ENCODE measurements at regions not wholly inside any gene's neighbourhood (a gene's known extent, or its start where the extent isn't known, plus 50 kb on each side); places are given as distances from the start of the nearest gene placed in this dataset.
"Not testable (repeated sequence)": the region's sequence is repeated elsewhere in the genome, so short reads cannot be mapped to it uniquely, and the experiment has no call there.

DNA sequence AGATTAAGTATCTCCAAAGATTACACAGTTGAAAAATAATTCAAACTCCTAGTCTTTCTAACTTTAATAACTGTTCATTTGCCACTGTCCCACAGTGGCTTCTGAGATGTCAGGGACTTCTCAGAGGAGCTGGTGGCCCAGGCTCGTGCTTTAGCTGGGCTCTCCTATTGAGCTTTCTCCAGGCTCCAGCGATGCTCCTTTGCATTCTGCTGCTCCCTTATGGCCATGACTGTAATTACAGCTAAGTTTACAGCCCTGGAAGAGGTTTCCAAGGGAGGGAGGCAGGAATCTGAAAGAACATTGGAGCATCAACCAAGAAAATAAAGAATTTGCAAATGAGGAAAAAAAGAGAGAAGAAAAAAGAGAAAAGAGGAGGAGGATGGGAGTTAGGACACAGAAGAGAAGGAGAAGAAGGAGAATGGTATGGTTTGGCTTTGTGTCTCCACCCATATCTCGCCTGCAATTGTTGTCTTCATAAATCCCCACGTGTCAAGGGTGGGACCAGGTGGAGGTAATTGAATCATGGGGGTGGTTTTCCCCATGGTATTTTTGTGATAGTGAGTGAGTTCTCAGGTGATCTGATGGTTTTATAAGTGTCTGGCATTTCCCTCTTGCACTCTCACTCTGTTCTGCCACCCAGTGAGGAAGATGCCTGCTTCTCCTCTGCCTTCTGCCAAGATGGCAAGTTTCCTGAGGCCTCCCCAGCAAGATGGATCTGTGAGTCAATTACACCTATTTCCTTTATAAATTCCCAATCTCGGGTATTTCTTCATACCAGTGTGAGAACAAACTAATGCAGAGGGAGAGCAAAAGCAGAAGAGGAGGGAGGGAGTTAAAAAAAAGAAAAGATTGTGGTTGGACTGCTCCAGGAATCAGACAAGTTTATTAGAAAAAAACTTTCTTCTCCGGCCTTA is 857.0 kb downstream of the KCNA4 start:
- no peaks in the 10 kb centered on the region for H3K36me3 ChIP-seq (ENCODE audit: low read depth, missing control alignments)
- no peak overlapping the region for H3K27ac ChIP-seq
- no peak overlapping the region for H3K4me3 ChIP-seq
- peak; percentile 66 for DNase-seq
- intact Hi-C loops (cut with DNase I; ENCODE audit: low total_unique reads) = no loop called here
- H3K4me1 ChIP-seq = no peaks in the 10 kb centered on the region
- WGBS, 2 donors = 42 to 43% methylated on average over 6 of the region's 6 CpGs
- H3K9me3 ChIP-seq = no peaks in the 10 kb centered on the region
- no peaks in the 10 kb centered on the region for H3K27me3 ChIP-seq
- TF ChIP-seq POLR2A (IDR thresholded peaks at IDR 0.05) (no peak), CTCF (IDR thresholded peaks at IDR 0.05) (peak; percentile 32 to 44 (median 36))

DNA sequence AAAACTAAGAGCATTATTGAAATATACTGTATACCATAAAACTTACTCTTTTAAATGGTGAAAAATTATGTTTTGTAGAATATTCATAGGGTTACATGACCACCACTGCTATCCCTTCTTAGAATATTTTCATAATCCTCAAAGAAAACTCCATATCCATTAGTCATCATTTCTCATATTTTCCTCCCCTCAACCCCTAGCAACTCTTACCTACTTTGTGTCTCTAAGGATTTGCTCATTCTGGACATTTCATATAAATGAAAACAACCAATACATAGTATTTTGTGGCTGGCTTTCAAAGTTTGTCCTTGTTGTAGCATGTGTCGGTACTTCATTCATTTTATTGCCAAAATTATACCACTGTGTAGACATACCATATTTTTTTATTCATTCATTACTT is 863.8 kb downstream of the KCNA4 start:
- H3K4me3 ChIP-seq = no peak overlapping the region
- WGBS, 2 donors = 91 to 92% methylated on average over 1 of the region's 1 CpG
- intact Hi-C loops (cut with DNase I; ENCODE audit: low total_unique reads) = no loop called here
- no peaks in the 10 kb centered on the region for H3K9me3 ChIP-seq
- H3K36me3 ChIP-seq (ENCODE audit: low read depth, missing control alignments) = no peaks in the 10 kb centered on the region
- no peak for DNase-seq
- H3K4me1 ChIP-seq = no peaks in the 10 kb centered on the region
- no peaks in the 10 kb centered on the region for H3K27me3 ChIP-seq
- TF ChIP-seq POLR2A (IDR thresholded peaks at IDR 0.05) = no peak
- TF ChIP-seq CTCF (IDR thresholded peaks at IDR 0.05) = no peak
- no peak overlapping the region for H3K27ac ChIP-seq

- H3K36me3 ChIP-seq (ENCODE audit: low read depth, missing control alignments); H3K4me3 ChIP-seq; H3K27me3 ChIP-seq; H3K27ac ChIP-seq; intact Hi-C loops (cut with DNase I; ENCODE audit: low total_unique reads); DNase-seq; H3K9me3 ChIP-seq; H3K4me1 ChIP-seq: not testable (repeated sequence)
- 81 to 86% methylated on average over 1 of the region's 1 CpG for WGBS, 2 donors
These were observed 874.3 kb downstream of the KCNA4 start for GRCh38 chr11:29142573-29142972.

DNA sequence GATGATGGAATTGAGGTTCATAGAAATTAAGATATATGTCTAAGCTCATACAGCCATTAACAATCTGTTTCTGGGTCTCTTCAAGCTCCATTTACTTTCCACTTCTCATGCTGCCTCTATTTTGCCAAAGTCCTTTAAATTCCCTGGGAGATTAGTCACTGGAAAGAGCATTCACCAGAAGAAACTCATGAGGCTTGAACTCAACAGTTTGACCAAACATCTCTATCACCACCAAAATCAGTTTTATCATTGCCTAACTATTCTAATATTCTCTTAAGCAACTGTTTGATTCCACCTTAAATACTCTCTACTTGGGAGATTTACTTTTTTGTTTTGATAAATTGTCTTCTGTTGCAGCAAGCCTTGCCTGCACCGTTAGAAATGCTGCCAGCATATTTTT is 881.3 kb downstream of the KCNA4 start:
- H3K9me3 ChIP-seq = no peaks in the 10 kb centered on the region
- H3K27me3 ChIP-seq = no peaks in the 10 kb centered on the region
- no peaks in the 10 kb centered on the region for H3K4me1 ChIP-seq
- H3K4me3 ChIP-seq = no peak overlapping the region
- WGBS, 2 donors = 42 to 48% methylated on average over 1 of the region's 1 CpG
- DNase-seq = no peak
- H3K27ac ChIP-seq = no peak overlapping the region
- intact Hi-C loops (cut with DNase I; ENCODE audit: low total_unique reads) = no loop called here
- TF ChIP-seq CTCF (IDR thresholded peaks at IDR 0.05) (no peak), POLR2A (IDR thresholded peaks at IDR 0.05) (no peak)
- no peaks in the 10 kb centered on the region for H3K36me3 ChIP-seq (ENCODE audit: low read depth, missing control alignments)

GRCh38 chr11:29131055-29131454 is 885.8 kb downstream of the KCNA4 start:
- Histone ChIP-seq H3K27me3 (no peaks in the 10 kb centered on the region), H3K4me3 (no peak overlapping the region), H3K36me3 (ENCODE audit: low read depth, missing control alignments) (no peaks in the 10 kb centered on the region), H3K27ac (no peak overlapping the region), H3K9me3 (no peaks in the 10 kb centered on the region), H3K4me1 (no peaks in the 10 kb centered on the region)
- DNase-seq = no peak
- no peak for TF ChIP-seq POLR2A (IDR thresholded peaks at IDR 0.05)
- no peak for TF ChIP-seq CTCF (IDR thresholded peaks at IDR 0.05)
- intact Hi-C loops (cut with DNase I; ENCODE audit: low total_unique reads) = no loop called here
- 81 to 97% methylated on average over 1 of the region's 1 CpG for WGBS, 2 donors
